ENCODE measurements at regions not wholly inside any gene's neighbourhood (a gene's known extent, or its start where the extent isn't known, plus 50 kb on each side); places are given as distances from the start of the nearest gene placed in this dataset.

GRCh38 chr12:91492648-91493047 is 310.0 kb upstream of the DCN start:
- ChIA-PET CTCF (no interaction called here), POLR2A (no interaction called here)
- no peak overlapping the region for H3K27ac ChIP-seq (ENCODE audit: low read depth, low read length)
- Mint-ChIP-seq H3K36me3 (peaks cover 0 to 4% (median 0%) of the 10 kb centered on the region in 5 donors), H3K9me3 (no peaks in the 10 kb centered on the region), H3K27ac (no peak overlapping the region), H3K4me1 (no peaks in the 10 kb centered on the region), H3K27me3 (peaks cover 0 to 6% (median 0%) of the 10 kb centered on the region in 5 donors), H3K4me3 (no peak overlapping the region)
- no peaks in the 10 kb centered on the region for H3K27me3 ChIP-seq (ENCODE audit: control insufficient read depth in 2 of 2, insufficient read depth in 2 of 2, low read length in 2 of 2)
- no peaks in the 10 kb centered on the region for H3K4me1 ChIP-seq (ENCODE audit: control insufficient read depth in 2 of 2, insufficient read depth in 2 of 2, low read length in 2 of 2)
- ATAC-seq (no peak), DNase-seq (no peak)
- no peaks in the 10 kb centered on the region for H3K9me3 ChIP-seq (ENCODE audit: control insufficient read depth in 2 of 3, low read length in 3 of 3)
- no peaks in the 10 kb centered on the region for H3K36me3 ChIP-seq (ENCODE audit: control insufficient read depth in 2 of 3, insufficient read depth in 3 of 3, low read length in 3 of 3)
- intact Hi-C loops (cut with micrococcal nuclease): no loop called here
- no peak overlapping the region for H3K4me3 ChIP-seq (ENCODE audit: low read length)

- Mint-ChIP-seq H3K4me3 (no peak overlapping the region), H3K9me3 (no peaks in the 10 kb centered on the region), H3K27me3 (peaks cover 0 to 8% (median 0%) of the 10 kb centered on the region in 5 donors), H3K4me1 (no peaks in the 10 kb centered on the region), H3K36me3 (peaks cover 0 to 2% (median 0%) of the 10 kb centered on the region in 5 donors), H3K27ac (no peak overlapping the region)
- Histone ChIP-seq H3K36me3 (ENCODE audit: control insufficient read depth in 2 of 3, insufficient read depth in 3 of 3, low read length in 3 of 3) (no peaks in the 10 kb centered on the region), H3K4me1 (ENCODE audit: control insufficient read depth in 2 of 2, insufficient read depth in 2 of 2, low read length in 2 of 2) (no peaks in the 10 kb centered on the region), H3K27me3 (ENCODE audit: control insufficient read depth in 2 of 2, insufficient read depth in 2 of 2, low read length in 2 of 2) (no peaks in the 10 kb centered on the region), H3K27ac (ENCODE audit: low read depth, low read length) (no peak overlapping the region), H3K9me3 (ENCODE audit: control insufficient read depth in 2 of 3, low read length in 3 of 3) (no peaks in the 10 kb centered on the region), H3K4me3 (ENCODE audit: low read length) (no peak overlapping the region)
- intact Hi-C loops (cut with micrococcal nuclease): no loop called here
- DNase-seq: no peak
- no peak for ATAC-seq
- POLR2A ChIA-PET: no interaction called here
- CTCF ChIA-PET: interaction anchor here (0.6 kb wide), 1 partner anchor 16 kb away, joined by 4 read pairs; no protein-coding TSS in a partner anchor
These were observed 308.2 kb upstream of the DCN start for GRCh38 chr12:91490667-91491311.

DNA sequence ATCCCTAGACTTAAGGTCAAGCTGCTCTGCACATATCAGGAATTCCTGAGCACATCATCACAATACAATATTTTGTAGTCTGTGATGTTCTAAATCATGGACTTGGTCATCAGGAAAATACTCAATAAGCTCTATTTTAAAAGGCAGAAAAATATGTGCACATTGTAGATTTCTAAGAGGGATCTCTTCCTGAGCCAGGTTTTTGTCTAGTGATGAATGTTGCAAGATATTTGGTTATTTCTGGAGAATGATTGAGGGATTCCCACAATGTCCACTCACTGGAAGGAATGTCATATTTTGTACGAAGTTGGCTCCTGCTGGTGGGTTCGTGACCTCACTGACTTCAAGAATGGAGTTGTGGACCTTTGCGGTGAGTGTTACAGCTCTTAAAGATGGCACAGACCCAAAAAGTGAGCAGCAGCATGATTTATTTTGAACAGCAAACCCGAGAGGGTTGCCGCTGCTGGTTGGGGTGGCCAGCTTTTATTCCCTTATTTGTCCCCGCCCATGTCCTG is 300.9 kb upstream of the DCN start:
- no peaks in the 10 kb centered on the region for H3K36me3 ChIP-seq (ENCODE audit: control insufficient read depth in 2 of 3, insufficient read depth in 3 of 3, low read length in 3 of 3)
- Mint-ChIP-seq H3K4me3 (no peak overlapping the region), H3K36me3 (no peaks in the 10 kb centered on the region), H3K9me3 (peaks cover 0 to 4% (median 0%) of the 10 kb centered on the region in 11 donors), H3K27me3 (peaks cover 0 to 8% (median 0%) of the 10 kb centered on the region in 5 donors), H3K4me1 (no peaks in the 10 kb centered on the region), H3K27ac (no peak overlapping the region)
- H3K4me1 ChIP-seq (ENCODE audit: control insufficient read depth in 2 of 2, insufficient read depth in 2 of 2, low read length in 2 of 2): no peaks in the 10 kb centered on the region
- ATAC-seq: no peak
- no peak overlapping the region for H3K27ac ChIP-seq (ENCODE audit: low read depth, low read length)
- H3K9me3 ChIP-seq (ENCODE audit: control insufficient read depth in 2 of 3, low read length in 3 of 3): no peaks in the 10 kb centered on the region
- ChIA-PET CTCF (interaction anchor here (0.8 kb wide), 1 partner anchor 1090 kb away, joined by 3 read pairs; no protein-coding TSS in a partner anchor), POLR2A (interaction anchor here (0.5 kb wide), 1 partner anchor 346 kb away, joined by 3 read pairs; no protein-coding TSS in a partner anchor)
- intact Hi-C loops (cut with micrococcal nuclease): no loop called here
- no peaks in the 10 kb centered on the region for H3K27me3 ChIP-seq (ENCODE audit: control insufficient read depth in 2 of 2, insufficient read depth in 2 of 2, low read length in 2 of 2)
- no peak for DNase-seq
- no peak overlapping the region for H3K4me3 ChIP-seq (ENCODE audit: low read length)

DNA sequence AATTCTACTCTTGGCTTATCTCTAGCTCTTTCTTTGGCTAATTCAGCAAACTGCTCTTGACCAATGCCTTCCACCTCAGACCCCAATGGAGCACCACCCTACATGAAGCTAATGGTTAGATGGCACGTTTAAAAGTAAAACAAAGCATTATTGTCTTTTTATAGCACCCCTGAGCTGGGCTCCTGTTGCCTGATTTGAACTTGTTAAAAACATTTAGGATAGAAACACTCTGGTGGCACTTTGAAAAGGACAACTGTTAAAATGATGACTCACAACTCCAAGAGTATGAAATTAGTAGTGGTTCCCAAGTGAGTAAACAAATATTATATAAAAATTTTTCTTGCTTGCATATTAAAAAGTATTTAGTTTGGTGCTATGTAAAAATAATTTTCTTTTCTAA is 299.6 kb upstream of the DCN start:
- Histone ChIP-seq H3K27me3 (ENCODE audit: control insufficient read depth in 2 of 2, insufficient read depth in 2 of 2, low read length in 2 of 2) (no peaks in the 10 kb centered on the region), H3K27ac (ENCODE audit: low read depth, low read length) (no peak overlapping the region), H3K4me1 (ENCODE audit: control insufficient read depth in 2 of 2, insufficient read depth in 2 of 2, low read length in 2 of 2) (no peaks in the 10 kb centered on the region), H3K4me3 (ENCODE audit: low read length) (no peak overlapping the region), H3K36me3 (ENCODE audit: control insufficient read depth in 2 of 3, insufficient read depth in 3 of 3, low read length in 3 of 3) (no peaks in the 10 kb centered on the region), H3K9me3 (ENCODE audit: control insufficient read depth in 2 of 3, low read length in 3 of 3) (no peaks in the 10 kb centered on the region)
- Mint-ChIP-seq H3K9me3 (peaks cover 0 to 4% (median 0%) of the 10 kb centered on the region in 11 donors), H3K27ac (no peak overlapping the region), H3K4me1 (no peaks in the 10 kb centered on the region), H3K4me3 (no peak overlapping the region), H3K27me3 (peaks cover 0 to 4% (median 0%) of the 10 kb centered on the region in 5 donors), H3K36me3 (no peaks in the 10 kb centered on the region)
- intact Hi-C loops (cut with micrococcal nuclease): no loop called here
- DNase-seq: no peak
- POLR2A ChIA-PET: no interaction called here
- CTCF ChIA-PET: no interaction called here
- no peak for ATAC-seq

DNA sequence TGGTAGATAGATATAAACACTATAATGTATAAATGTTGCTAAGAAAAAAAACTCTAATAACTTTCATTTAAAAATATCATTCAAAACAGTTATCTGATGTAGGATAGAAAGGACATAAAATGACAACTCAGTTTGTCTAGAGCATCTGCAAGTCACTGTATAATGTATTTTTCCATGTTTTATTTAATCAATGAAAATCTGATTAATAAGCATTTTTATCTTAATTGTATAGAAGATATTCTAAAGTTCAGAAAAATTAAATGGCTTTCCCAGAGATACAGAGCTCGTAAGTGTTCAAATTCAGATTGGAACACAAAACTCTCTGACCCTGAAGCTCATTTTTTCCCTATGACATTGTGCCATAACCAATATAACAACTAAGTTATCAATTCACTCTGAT is 295.9 kb upstream of the DCN start:
- ChIA-PET CTCF (no interaction called here), POLR2A (no interaction called here)
- peaks cover 0 to 6% (median 0%) of the 10 kb centered on the region in 11 donors for H3K9me3 Mint-ChIP-seq
- peaks cover 0 to 4% (median 0%) of the 10 kb centered on the region in 5 donors for H3K36me3 Mint-ChIP-seq
- H3K27ac ChIP-seq (ENCODE audit: low read depth, low read length): no peak overlapping the region
- DNase-seq (no peak), ATAC-seq (no peak)
- H3K27me3 ChIP-seq (ENCODE audit: control insufficient read depth in 2 of 2, insufficient read depth in 2 of 2, low read length in 2 of 2): no peaks in the 10 kb centered on the region
- no peaks in the 10 kb centered on the region for H3K4me1 Mint-ChIP-seq
- H3K9me3 ChIP-seq (ENCODE audit: control insufficient read depth in 2 of 3, low read length in 3 of 3): no peaks in the 10 kb centered on the region
- no peaks in the 10 kb centered on the region for H3K4me1 ChIP-seq (ENCODE audit: control insufficient read depth in 2 of 2, insufficient read depth in 2 of 2, low read length in 2 of 2)
- H3K4me3 ChIP-seq (ENCODE audit: low read length): no peak overlapping the region
- H3K27ac Mint-ChIP-seq: no peak overlapping the region
- intact Hi-C loops (cut with micrococcal nuclease): no loop called here
- peaks cover 0 to 11% (median 4%) of the 10 kb centered on the region in 5 donors for H3K27me3 Mint-ChIP-seq
- no peaks in the 10 kb centered on the region for H3K36me3 ChIP-seq (ENCODE audit: control insufficient read depth in 2 of 3, insufficient read depth in 3 of 3, low read length in 3 of 3)
- no peak overlapping the region for H3K4me3 Mint-ChIP-seq

GRCh38 chr12:91467686-91468085 is 285.1 kb upstream of the DCN start:
- DNase-seq (no peak), ATAC-seq (no peak)
- intact Hi-C loops (cut with micrococcal nuclease): no loop called here
- no peak overlapping the region for H3K27ac Mint-ChIP-seq
- H3K36me3 Mint-ChIP-seq: peaks cover 0 to 3% (median 0%) of the 10 kb centered on the region in 5 donors
- no peak overlapping the region for H3K4me3 ChIP-seq (ENCODE audit: low read length)
- CTCF ChIA-PET: no interaction called here
- no peaks in the 10 kb centered on the region for H3K9me3 ChIP-seq (ENCODE audit: control insufficient read depth in 2 of 3, low read length in 3 of 3)
- peaks cover 0 to 7% (median 2%) of the 10 kb centered on the region in 11 donors for H3K9me3 Mint-ChIP-seq
- H3K27me3 Mint-ChIP-seq: no peaks in the 10 kb centered on the region
- no peaks in the 10 kb centered on the region for H3K4me1 Mint-ChIP-seq
- H3K27ac ChIP-seq (ENCODE audit: low read depth, low read length): no peak overlapping the region
- H3K4me1 ChIP-seq (ENCODE audit: control insufficient read depth in 2 of 2, insufficient read depth in 2 of 2, low read length in 2 of 2): no peaks in the 10 kb centered on the region
- H3K4me3 Mint-ChIP-seq: no peak overlapping the region
- H3K36me3 ChIP-seq (ENCODE audit: control insufficient read depth in 2 of 3, insufficient read depth in 3 of 3, low read length in 3 of 3): no peaks in the 10 kb centered on the region
- POLR2A ChIA-PET: no interaction called here
- H3K27me3 ChIP-seq (ENCODE audit: control insufficient read depth in 2 of 2, insufficient read depth in 2 of 2, low read length in 2 of 2): no peaks in the 10 kb centered on the region

DNA sequence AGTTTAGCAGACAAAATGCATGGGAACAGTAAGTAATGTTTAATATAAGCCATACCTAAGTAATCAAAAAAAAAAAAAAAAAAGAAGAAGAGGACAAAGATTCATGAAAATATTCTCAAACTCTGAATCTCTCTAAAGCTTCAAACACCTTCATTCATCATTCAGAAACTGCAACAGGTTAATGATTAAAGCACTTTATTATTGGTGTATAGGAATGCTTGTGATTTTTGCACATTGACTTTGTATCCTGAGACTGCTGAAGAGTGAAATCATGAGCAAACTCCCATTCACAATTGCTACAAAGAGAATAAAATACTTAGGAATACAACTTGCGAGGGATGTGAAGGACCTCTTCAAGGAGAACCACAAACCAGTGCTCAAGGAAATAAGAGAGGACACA is 278.4 kb upstream of the DCN start:
- no peak overlapping the region for H3K27ac ChIP-seq (ENCODE audit: low read depth, low read length)
- no peak overlapping the region for H3K4me3 ChIP-seq (ENCODE audit: low read length)
- ATAC-seq (no peak), DNase-seq (no peak)
- intact Hi-C loops (cut with micrococcal nuclease): no loop called here
- peaks cover 0 to 3% (median 0%) of the 10 kb centered on the region in 5 donors for H3K36me3 Mint-ChIP-seq
- peaks cover 0 to 7% (median 2%) of the 10 kb centered on the region in 11 donors for H3K9me3 Mint-ChIP-seq
- no peaks in the 10 kb centered on the region for H3K4me1 Mint-ChIP-seq
- H3K36me3 ChIP-seq (ENCODE audit: control insufficient read depth in 2 of 3, insufficient read depth in 3 of 3, low read length in 3 of 3): no peaks in the 10 kb centered on the region
- CTCF ChIA-PET: no interaction called here
- no peak overlapping the region for H3K27ac Mint-ChIP-seq
- H3K27me3 Mint-ChIP-seq: peaks cover 0 to 13% (median 9%) of the 10 kb centered on the region in 5 donors
- no peaks in the 10 kb centered on the region for H3K27me3 ChIP-seq (ENCODE audit: control insufficient read depth in 2 of 2, insufficient read depth in 2 of 2, low read length in 2 of 2)
- no peaks in the 10 kb centered on the region for H3K9me3 ChIP-seq (ENCODE audit: control insufficient read depth in 2 of 3, low read length in 3 of 3)
- no peak overlapping the region for H3K4me3 Mint-ChIP-seq
- no peaks in the 10 kb centered on the region for H3K4me1 ChIP-seq (ENCODE audit: control insufficient read depth in 2 of 2, insufficient read depth in 2 of 2, low read length in 2 of 2)
- POLR2A ChIA-PET: no interaction called here
